ENCODE measurements at regions not wholly inside any gene's neighbourhood (a gene's known extent, or its start where the extent isn't known, plus 50 kb on each side); places are given as distances from the start of the nearest gene placed in this dataset.

DNA sequence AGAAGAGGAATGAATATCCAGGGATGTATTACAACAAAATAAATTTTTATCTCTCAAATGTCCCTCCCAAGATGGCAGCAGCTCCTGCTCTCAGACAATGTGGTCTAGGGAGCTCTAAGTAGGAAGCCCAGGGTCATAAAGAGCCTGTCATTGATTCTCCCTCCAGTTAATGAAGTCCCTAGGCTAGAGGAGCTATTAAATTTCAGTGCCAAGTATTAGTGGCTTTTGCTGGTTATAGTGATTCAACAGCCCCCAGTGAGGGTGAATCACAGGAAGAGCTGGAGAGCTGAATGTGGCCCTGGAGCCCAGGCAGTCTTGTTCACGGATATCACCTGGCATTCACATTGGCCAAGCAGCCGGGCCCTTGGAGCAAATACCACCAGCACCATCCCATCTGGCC lies 109.8 kb upstream of the YPEL5 start:
- TF ChIP-seq CTCF (IDR thresholded peaks at IDR 0.05) (no peak), EP300 (IDR thresholded peaks at IDR 0.05) (no peak), POLR2A (IDR thresholded peaks at IDR 0.05) (no peak), POLR2AphosphoS5 (IDR thresholded peaks at IDR 0.05) (no peak)
